Esophagus mucosa (tissue), 1 donor: ENCODE measurements at regions not wholly inside any gene's neighbourhood (a gene's known extent, or its start where the extent isn't known, plus 50 kb on each side); places are given as distances from the start of the nearest gene placed in this dataset.
"Not testable (repeated sequence)": the region's sequence is repeated elsewhere in the genome, so short reads cannot be mapped to it uniquely, and the experiment has no call there.

Experiments used
- ATAC-seq: fragments of 200-7000 bp; cut with Tn5 transposase; one replicate; pipeline ENCODE4 v1.9.1; 2020
- donor health status: DM: yes; HTN: yes; CAD: no.

GRCh38 chrX:54615109-54615508 is 85.1 kb downstream of the GNL3L start:
- ATAC-seq: no peak

GRCh38 chrX:54633641-54634040 is 103.6 kb downstream of the GNL3L start:
- ATAC-seq: no peak

DNA sequence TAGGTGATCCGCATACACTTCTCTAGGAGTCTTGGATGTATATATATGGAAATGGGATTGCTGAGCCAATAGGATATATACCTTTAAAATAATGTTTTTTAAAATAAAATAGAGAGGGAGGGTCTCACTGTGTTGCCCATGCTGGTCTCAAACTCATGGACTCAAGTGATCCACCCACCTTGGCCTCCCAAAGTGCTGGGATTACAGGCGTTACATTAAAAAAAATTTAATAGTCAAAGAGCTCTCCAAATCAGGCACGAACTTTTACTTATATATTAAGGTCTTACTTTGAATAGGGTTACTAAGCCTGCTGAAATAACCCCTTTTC is 109.0 kb downstream of the GNL3L start:
- no peak for ATAC-seq

- peak; percentile 96 for ATAC-seq
Observed at GRCh38 chrX:54639346-54640102, 109.5 kb downstream of the GNL3L start.

- ATAC-seq: no peak
Observed at GRCh38 chrX:54640103-54640690, 110.2 kb downstream of the GNL3L start.

DNA sequence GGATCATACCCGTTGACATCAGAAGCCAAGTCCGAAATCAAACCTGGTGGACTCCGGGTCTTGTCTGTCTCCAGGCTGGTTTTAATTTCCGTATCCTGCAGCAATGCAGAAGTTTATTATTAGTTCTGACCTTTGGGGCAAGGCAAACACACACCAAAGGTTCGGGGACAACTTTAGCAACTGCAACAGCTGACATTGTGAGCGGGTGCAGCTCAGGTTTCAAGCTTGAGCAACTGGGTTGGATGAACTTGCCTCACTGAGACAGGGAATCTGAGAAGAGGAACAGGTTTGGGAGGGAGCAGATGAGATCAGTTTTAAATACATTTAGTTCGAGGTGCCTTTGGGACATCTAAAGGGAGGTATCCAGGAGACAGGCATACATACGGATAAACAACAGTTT is 110.7 kb downstream of the GNL3L start:
- peak; percentile 11 for ATAC-seq

- ATAC-seq: no peak
Observed at GRCh38 chrX:54641530-54641929, 111.5 kb downstream of the GNL3L start.

- not testable (repeated sequence) for ATAC-seq
Observed at GRCh38 chrX:54647607-54648006, 117.6 kb downstream of the GNL3L start.

DNA sequence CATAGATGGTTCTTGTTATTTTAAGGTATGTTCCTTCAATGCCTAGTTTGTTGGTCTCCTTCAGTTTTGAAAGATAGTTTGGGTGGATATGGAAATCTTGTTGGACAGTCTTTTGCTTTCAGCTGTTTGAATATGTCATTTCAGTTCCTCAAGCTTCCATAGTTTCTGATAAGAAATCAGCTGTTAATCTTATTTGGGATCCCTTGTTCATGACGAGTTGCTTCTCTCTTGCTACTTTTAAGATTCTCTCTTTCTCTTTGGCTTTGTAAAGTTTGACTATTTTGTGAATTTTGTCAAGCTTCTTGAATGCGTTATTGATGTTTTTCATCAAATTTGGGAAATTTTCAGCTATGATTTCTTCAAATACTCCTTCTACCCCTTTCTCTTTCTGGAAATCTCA is 129.5 kb downstream of the GNL3L start:
- no peak for ATAC-seq

- ATAC-seq: no peak
Observed at GRCh38 chrX:54675762-54676161, 122.3 kb downstream of the ITIH6 start.

- ATAC-seq: peak; percentile 15
Observed at GRCh38 chrX:54695231-54695630, 102.8 kb downstream of the ITIH6 start.

DNA sequence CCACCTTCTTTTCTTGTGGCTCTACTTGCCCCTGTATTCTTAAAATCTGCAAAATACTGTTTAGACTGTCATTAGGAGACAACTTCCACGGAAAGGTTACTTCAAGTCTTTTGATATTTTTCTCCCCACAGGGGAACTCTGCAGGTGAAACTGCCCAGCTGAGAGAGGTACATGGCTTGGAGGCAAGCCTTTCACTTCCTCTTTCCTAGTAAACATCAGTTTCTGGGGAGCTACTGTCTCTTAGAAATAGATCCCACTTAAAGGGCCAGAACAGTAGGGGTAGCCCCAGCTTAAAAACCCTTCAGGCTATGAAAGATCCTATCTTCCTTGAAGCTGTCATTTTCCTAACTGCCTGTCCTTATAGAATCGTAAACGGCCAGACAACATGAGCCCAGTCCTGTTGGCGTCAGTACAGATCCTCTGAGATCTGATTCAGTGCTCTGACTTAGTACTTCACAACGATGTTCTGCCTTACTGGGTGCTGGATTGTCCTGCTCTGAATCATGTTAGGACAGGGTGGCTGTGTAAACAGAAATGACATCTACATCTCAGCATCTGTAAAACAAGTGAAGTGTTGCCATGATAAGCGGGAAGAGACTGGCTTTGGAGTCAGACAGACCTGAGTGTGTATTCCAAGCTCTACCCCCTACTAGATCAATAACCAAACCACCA is 102.1 kb downstream of the ITIH6 start:
- ATAC-seq: peak; percentile 59
